ENCODE measurements at regions not wholly inside any gene's neighbourhood (a gene's known extent, or its start where the extent isn't known, plus 50 kb on each side); places are given as distances from the start of the nearest gene placed in this dataset.

GRCh38 chr2:153156743-153157142 lies 321.8 kb downstream of the RPRM start:
- WGBS (ENCODE audit: insufficient coverage): 70% methylated on average over 2 of the region's 2 CpGs
- Histone ChIP-seq H3K4me1 (ENCODE audit: control insufficient read depth in 2 of 2, insufficient read depth in 2 of 2, low read length in 2 of 2) (no peaks in the 10 kb centered on the region), H3K9ac (ENCODE audit: low read length) (no peak overlapping the region), H2AFZ (ENCODE audit: insufficient read depth, low read depth, low read length, poor library complexity, severe bottlenecking) (no peak overlapping the region), H3K36me3 (replicated peaks in 1 of 2; ENCODE audit: control extremely low read depth in 1 of 2, control insufficient read depth in 1 of 2, extremely low read depth in 1 of 2, insufficient read depth in 2 of 2, low read length in 1 of 2) (no peaks in the 10 kb centered on the region), H4K20me1 (ENCODE audit: control insufficient read depth, insufficient read depth, low read length, poor library complexity, severe bottlenecking) (no peaks in the 10 kb centered on the region), H3K9me3 (ENCODE audit: control extremely low read depth in 1 of 3, control insufficient read depth in 2 of 3, insufficient read depth in 1 of 3, low read length in 2 of 3) (peaks cover 0 to 1% (median 0%) of the 10 kb centered on the region in 3 donors), H3K79me2 (ENCODE audit: control insufficient read depth, insufficient read depth, low read length) (no peaks in the 10 kb centered on the region), H3K27me3 (replicated peaks in 1 of 4; ENCODE audit: control extremely low read depth in 1 of 4, control insufficient read depth in 3 of 4, insufficient read depth in 4 of 4, low read length in 3 of 4) (no peaks in the 10 kb centered on the region), H3K4me2 (replicated peaks; ENCODE audit: low read depth, low read length, poor library complexity, severe bottlenecking) (no peak overlapping the region), H3K27ac (ENCODE audit: low read length in 2 of 2) (no peak overlapping the region), H3K4me3 (ENCODE audit: control extremely low read depth in 1 of 5, extremely low read depth in 1 of 5, insufficient read depth in 1 of 5, low read depth in 2 of 5, low read length in 4 of 5) (no peak overlapping the region)
- ChIA-PET CTCF (no interaction called here), POLR2A (no interaction called here)
- no peak overlapping the region for H3K4me3 Mint-ChIP-seq
- TF ChIP-seq EZH2 (IDR thresholded peaks at IDR 0.05; ENCODE audit: borderline replicate concordance, insufficient read depth, low read depth, low read length, poor library complexity, severe bottlenecking) (no peak), CTCF (IDR thresholded peaks at IDR 0.05) (no peak)
- peaks cover 6% of the 10 kb centered on the region for H3K9me3 Mint-ChIP-seq (ENCODE audit: insufficient read depth)
- intact Hi-C loops (cut with micrococcal nuclease): no loop called here
- no peak for ATAC-seq (ENCODE audit: low read depth)
- no peaks in the 10 kb centered on the region for H3K4me1 Mint-ChIP-seq
- no peaks in the 10 kb centered on the region for H3K27me3 Mint-ChIP-seq
- no peak for DNase-seq
- no peak overlapping the region for H3K27ac Mint-ChIP-seq

GRCh38 chr2:153152036-153152435 lies 326.5 kb downstream of the RPRM start:
- Mint-ChIP-seq H3K27me3 (no peaks in the 10 kb centered on the region), H3K9me3 (ENCODE audit: insufficient read depth) (peaks cover 6% of the 10 kb centered on the region), H3K4me1 (no peaks in the 10 kb centered on the region), H3K27ac (no peak overlapping the region), H3K4me3 (no peak overlapping the region)
- no peak overlapping the region for H3K27ac ChIP-seq (ENCODE audit: low read length in 2 of 2)
- POLR2A ChIA-PET: no interaction called here
- no peak overlapping the region for H3K4me2 ChIP-seq (replicated peaks; ENCODE audit: low read depth, low read length, poor library complexity, severe bottlenecking)
- ATAC-seq (ENCODE audit: low read depth) (no peak), DNase-seq (no peak)
- H3K79me2 ChIP-seq (ENCODE audit: control insufficient read depth, insufficient read depth, low read length): no peaks in the 10 kb centered on the region
- no peak overlapping the region for H3K4me3 ChIP-seq (ENCODE audit: control extremely low read depth in 1 of 5, extremely low read depth in 1 of 5, insufficient read depth in 1 of 5, low read depth in 2 of 5, low read length in 4 of 5)
- H4K20me1 ChIP-seq (ENCODE audit: control insufficient read depth, insufficient read depth, low read length, poor library complexity, severe bottlenecking): no peaks in the 10 kb centered on the region
- TF ChIP-seq CTCF (IDR thresholded peaks at IDR 0.05) (no peak), EZH2 (IDR thresholded peaks at IDR 0.05; ENCODE audit: borderline replicate concordance, insufficient read depth, low read depth, low read length, poor library complexity, severe bottlenecking) (no peak)
- no peak overlapping the region for H3K9ac ChIP-seq (ENCODE audit: low read length)
- CTCF ChIA-PET: no interaction called here
- no peaks in the 10 kb centered on the region for H3K4me1 ChIP-seq (ENCODE audit: control insufficient read depth in 2 of 2, insufficient read depth in 2 of 2, low read length in 2 of 2)
- WGBS (ENCODE audit: insufficient coverage): no CpG with 5 or more reads among the region's 2 CpGs
- no peaks in the 10 kb centered on the region for H3K27me3 ChIP-seq (replicated peaks in 1 of 4; ENCODE audit: control extremely low read depth in 1 of 4, control insufficient read depth in 3 of 4, insufficient read depth in 4 of 4, low read length in 3 of 4)
- H3K36me3 ChIP-seq (replicated peaks in 1 of 2; ENCODE audit: control extremely low read depth in 1 of 2, control insufficient read depth in 1 of 2, extremely low read depth in 1 of 2, insufficient read depth in 2 of 2, low read length in 1 of 2): no peaks in the 10 kb centered on the region
- H2AFZ ChIP-seq (ENCODE audit: insufficient read depth, low read depth, low read length, poor library complexity, severe bottlenecking): no peak overlapping the region
- H3K9me3 ChIP-seq (ENCODE audit: control extremely low read depth in 1 of 3, control insufficient read depth in 2 of 3, insufficient read depth in 1 of 3, low read length in 2 of 3): no peaks in the 10 kb centered on the region
- intact Hi-C loops (cut with micrococcal nuclease): no loop called here
